ENCODE measurements at regions not wholly inside any gene's neighbourhood (a gene's known extent, or its start where the extent isn't known, plus 50 kb on each side); places are given as distances from the start of the nearest gene placed in this dataset.

DNA sequence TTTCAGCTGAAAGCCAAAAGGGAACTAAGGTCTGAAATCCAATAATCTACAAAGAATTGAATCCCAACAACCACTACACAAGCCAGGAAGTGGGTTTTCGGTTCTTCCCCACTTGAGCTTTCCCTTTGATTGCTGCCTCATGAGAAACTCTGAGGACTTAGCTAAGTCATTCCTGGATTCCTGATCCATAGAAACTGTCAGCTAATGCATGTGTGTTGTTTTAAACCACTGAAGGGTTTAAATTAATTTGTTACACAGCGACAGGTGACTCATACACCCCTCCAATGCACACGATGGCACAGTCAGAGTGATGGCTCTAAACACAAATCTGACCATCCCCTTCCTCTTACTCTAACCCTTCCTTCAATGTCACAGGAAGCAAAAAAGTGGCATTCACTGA, 282.9 kb downstream of the RAB28 start:
- no peaks in the 10 kb centered on the region for H4K20me1 ChIP-seq (ENCODE audit: insufficient read depth)
- H3K27ac ChIP-seq (ENCODE audit: low read length): no peak overlapping the region
- H3K79me2 ChIP-seq (replicated peaks; ENCODE audit: insufficient read depth, low read length): no peaks in the 10 kb centered on the region
- TF ChIP-seq SMC3 (conservative IDR thresholded peaks at IDR 0.05; ENCODE audit: poor library complexity) (no peak), MXI1 (conservative IDR thresholded peaks at IDR 0.05; ENCODE audit: poor library complexity, severe bottlenecking) (no peak), EZH2 (IDR thresholded peaks at IDR 0.05; ENCODE audit: borderline replicate concordance, insufficient read depth, low read length, poor library complexity, severe bottlenecking) (no peak), POLR2AphosphoS5 (IDR thresholded peaks at IDR 0.05) (no peak), RAD21 (conservative IDR thresholded peaks at IDR 0.05) (no peak), TAF1 (IDR thresholded peaks at IDR 0.05; ENCODE audit: low read depth) (no peak), EP300 (conservative IDR thresholded peaks at IDR 0.05; ENCODE audit: poor library complexity, severe bottlenecking) (no peak)
- TF ChIP-seq, protein P1, sequence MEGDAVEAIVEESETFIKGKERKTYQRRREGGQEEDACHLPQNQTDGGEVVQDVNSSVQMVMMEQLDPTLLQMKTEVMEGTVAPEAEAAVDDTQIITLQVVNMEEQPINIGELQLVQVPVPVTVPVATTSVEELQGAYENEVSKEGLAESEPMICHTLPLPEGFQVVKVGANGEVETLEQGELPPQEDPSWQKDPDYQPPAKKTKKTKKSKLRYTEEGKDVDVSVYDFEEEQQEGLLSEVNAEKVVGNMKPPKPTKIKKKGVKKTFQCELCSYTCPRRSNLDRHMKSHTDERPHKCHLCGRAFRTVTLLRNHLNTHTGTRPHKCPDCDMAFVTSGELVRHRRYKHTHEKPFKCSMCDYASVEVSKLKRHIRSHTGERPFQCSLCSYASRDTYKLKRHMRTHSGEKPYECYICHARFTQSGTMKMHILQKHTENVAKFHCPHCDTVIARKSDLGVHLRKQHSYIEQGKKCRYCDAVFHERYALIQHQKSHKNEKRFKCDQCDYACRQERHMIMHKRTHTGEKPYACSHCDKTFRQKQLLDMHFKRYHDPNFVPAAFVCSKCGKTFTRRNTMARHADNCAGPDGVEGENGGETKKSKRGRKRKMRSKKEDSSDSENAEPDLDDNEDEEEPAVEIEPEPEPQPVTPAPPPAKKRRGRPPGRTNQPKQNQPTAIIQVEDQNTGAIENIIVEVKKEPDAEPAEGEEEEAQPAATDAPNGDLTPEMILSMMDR (IDR thresholded peaks at IDR 0.05; ENCODE audit: poor library complexity, severe bottlenecking): no peak
- TF ChIP-seq, protein P2, sequence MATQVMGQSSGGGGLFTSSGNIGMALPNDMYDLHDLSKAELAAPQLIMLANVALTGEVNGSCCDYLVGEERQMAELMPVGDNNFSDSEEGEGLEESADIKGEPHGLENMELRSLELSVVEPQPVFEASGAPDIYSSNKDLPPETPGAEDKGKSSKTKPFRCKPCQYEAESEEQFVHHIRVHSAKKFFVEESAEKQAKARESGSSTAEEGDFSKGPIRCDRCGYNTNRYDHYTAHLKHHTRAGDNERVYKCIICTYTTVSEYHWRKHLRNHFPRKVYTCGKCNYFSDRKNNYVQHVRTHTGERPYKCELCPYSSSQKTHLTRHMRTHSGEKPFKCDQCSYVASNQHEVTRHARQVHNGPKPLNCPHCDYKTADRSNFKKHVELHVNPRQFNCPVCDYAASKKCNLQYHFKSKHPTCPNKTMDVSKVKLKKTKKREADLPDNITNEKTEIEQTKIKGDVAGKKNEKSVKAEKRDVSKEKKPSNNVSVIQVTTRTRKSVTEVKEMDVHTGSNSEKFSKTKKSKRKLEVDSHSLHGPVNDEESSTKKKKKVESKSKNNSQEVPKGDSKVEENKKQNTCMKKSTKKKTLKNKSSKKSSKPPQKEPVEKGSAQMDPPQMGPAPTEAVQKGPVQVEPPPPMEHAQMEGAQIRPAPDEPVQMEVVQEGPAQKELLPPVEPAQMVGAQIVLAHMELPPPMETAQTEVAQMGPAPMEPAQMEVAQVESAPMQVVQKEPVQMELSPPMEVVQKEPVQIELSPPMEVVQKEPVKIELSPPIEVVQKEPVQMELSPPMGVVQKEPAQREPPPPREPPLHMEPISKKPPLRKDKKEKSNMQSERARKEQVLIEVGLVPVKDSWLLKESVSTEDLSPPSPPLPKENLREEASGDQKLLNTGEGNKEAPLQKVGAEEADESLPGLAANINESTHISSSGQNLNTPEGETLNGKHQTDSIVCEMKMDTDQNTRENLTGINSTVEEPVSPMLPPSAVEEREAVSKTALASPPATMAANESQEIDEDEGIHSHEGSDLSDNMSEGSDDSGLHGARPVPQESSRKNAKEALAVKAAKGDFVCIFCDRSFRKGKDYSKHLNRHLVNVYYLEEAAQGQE (IDR thresholded peaks at IDR 0.05; ENCODE audit: borderline replicate concordance): no peak
- no peaks in the 10 kb centered on the region for H3K36me3 ChIP-seq (ENCODE audit: insufficient read depth, low read length)
- no peaks in the 10 kb centered on the region for H3K27me3 ChIP-seq (ENCODE audit: insufficient read depth, low read depth, low read length)
- no peak overlapping the region for H3K4me3 ChIP-seq (ENCODE audit: low read length)
- H2AFZ ChIP-seq (ENCODE audit: low read depth, low read length): no peak overlapping the region
- H3K4me2 ChIP-seq (ENCODE audit: low read length): no peak overlapping the region
- H3K9ac ChIP-seq (ENCODE audit: low read length): no peak overlapping the region
- no peaks in the 10 kb centered on the region for H3K9me3 ChIP-seq (ENCODE audit: low read length)
- no peaks in the 10 kb centered on the region for H3F3A ChIP-seq (ENCODE audit: insufficient read depth, low read length, poor library complexity, severe bottlenecking)
- no peaks in the 10 kb centered on the region for H3K9me2 ChIP-seq (ENCODE audit: insufficient read depth, low read length)

DNA sequence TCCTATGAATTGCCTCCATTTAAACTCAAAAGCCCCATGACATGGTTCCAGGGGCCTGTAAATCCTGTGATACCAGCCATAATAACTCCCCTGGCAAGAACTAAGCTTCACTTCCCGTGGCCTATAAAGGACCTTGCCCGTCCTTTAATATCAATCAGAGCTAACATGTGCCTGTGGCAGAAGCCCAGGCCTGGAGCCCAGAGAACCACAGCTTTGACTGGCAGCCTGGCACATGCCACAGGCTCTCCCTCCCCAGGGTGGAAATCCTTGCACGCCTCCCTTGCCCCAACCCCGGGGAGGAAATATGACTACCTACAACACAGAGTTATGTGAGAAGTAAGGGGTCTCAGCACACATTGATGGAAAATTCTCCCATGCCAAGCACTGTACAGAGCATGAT, 287.4 kb downstream of the RAB28 start:
- Histone ChIP-seq H3K9me2 (ENCODE audit: insufficient read depth, low read length) (no peaks in the 10 kb centered on the region), H3K27me3 (ENCODE audit: insufficient read depth, low read depth, low read length) (no peaks in the 10 kb centered on the region), H3F3A (ENCODE audit: insufficient read depth, low read length, poor library complexity, severe bottlenecking) (no peaks in the 10 kb centered on the region), H3K79me2 (replicated peaks; ENCODE audit: insufficient read depth, low read length) (no peaks in the 10 kb centered on the region), H3K9me3 (ENCODE audit: low read length) (no peaks in the 10 kb centered on the region), H3K4me2 (ENCODE audit: low read length) (no peak overlapping the region), H2AFZ (ENCODE audit: low read depth, low read length) (no peak overlapping the region), H3K36me3 (ENCODE audit: insufficient read depth, low read length) (no peaks in the 10 kb centered on the region), H3K4me3 (ENCODE audit: low read length) (no peak overlapping the region), H4K20me1 (ENCODE audit: insufficient read depth) (no peaks in the 10 kb centered on the region), H3K27ac (ENCODE audit: low read length) (no peak overlapping the region), H3K9ac (ENCODE audit: low read length) (no peak overlapping the region)
- TF ChIP-seq, protein P2 (IDR thresholded peaks at IDR 0.05; ENCODE audit: borderline replicate concordance): no peak
- TF ChIP-seq MXI1 (conservative IDR thresholded peaks at IDR 0.05; ENCODE audit: poor library complexity, severe bottlenecking): no peak
- no peak for TF ChIP-seq EP300 (conservative IDR thresholded peaks at IDR 0.05; ENCODE audit: poor library complexity, severe bottlenecking)
- no peak for TF ChIP-seq POLR2AphosphoS5 (IDR thresholded peaks at IDR 0.05)
- no peak for TF ChIP-seq SMC3 (conservative IDR thresholded peaks at IDR 0.05; ENCODE audit: poor library complexity)
- TF ChIP-seq, protein P1 (IDR thresholded peaks at IDR 0.05; ENCODE audit: poor library complexity, severe bottlenecking): no peak
- no peak for TF ChIP-seq TAF1 (IDR thresholded peaks at IDR 0.05; ENCODE audit: low read depth)
- no peak for TF ChIP-seq RAD21 (conservative IDR thresholded peaks at IDR 0.05)
- no peak for TF ChIP-seq EZH2 (IDR thresholded peaks at IDR 0.05; ENCODE audit: borderline replicate concordance, insufficient read depth, low read length, poor library complexity, severe bottlenecking)
